Psoas muscle (tissue), 7 donors: ENCODE measurements at regions not wholly inside any gene's neighbourhood (a gene's known extent, or its start where the extent isn't known, plus 50 kb on each side); places are given as distances from the start of the nearest gene placed in this dataset.

Experiments used
- ATAC-seq, 4 donors: fragments of 200-7000 bp; cut with Tn5 transposase; one replicate each; pipeline ENCODE4 v1.9.1; 2020; ENCODE audit warnings: moderate library complexity in 3 of 4, mild to moderate bottlenecking in 2 of 4
- DNase-seq, 2 donors: peaks; one replicate each; pipeline ENCODE4 v3.0.0-alpha.2; 2020
- H3K27ac ChIP-seq: fragments of 200-600 bp; one replicate; pipeline ENCODE4 v1.8.0; 2022
- H3K27me3 ChIP-seq, 3 donors: fragments of 200-600 bp in 1 of 3; one replicate each; pipeline versions ENCODE4 v1.6.1 to v1.8.0; 2013 to 2022; ENCODE audit warnings: low read length in 2 of 3, mild to moderate bottlenecking in 2 of 3, moderate library complexity in 1 of 3; ENCODE audit not compliant: insufficient read depth in 3 of 3
- H3K36me3 ChIP-seq, 2 donors: fragments of 200-600 bp in 1 of 2; one replicate each; pipeline versions ENCODE4 v1.6.1 to v1.8.0; 2013 to 2022; ENCODE audit warnings: low read depth in 1 of 2, mild to moderate bottlenecking in 1 of 2, moderate library complexity in 1 of 2; ENCODE audit not compliant: insufficient read depth in 1 of 2
- H3K4me1 ChIP-seq: fragments of 200-600 bp; one replicate; pipeline ENCODE4 v1.8.0; 2022
- H3K4me3 ChIP-seq: fragments of 200-600 bp; one replicate; pipeline ENCODE4 v1.8.0; 2022; ENCODE audit warnings: mild to moderate bottlenecking
- H3K9me3 ChIP-seq: fragments of 200-600 bp; one replicate; pipeline ENCODE4 v1.8.0; 2022
- WGBS, 3 donors: extraction: QIAGEN DNeasy Blood & Tissue Kit; methylation state at CpG; one replicate each; pipeline versions ENCODE4 v1.1.6 to v1.1.7; 2013; 5-methylcytosine and 5-hydroxymethylcytosine counted together
- intact Hi-C, 2 donors: fragments of 100-400 bp; cut with DNase I; formaldehyde crosslinking; loops; one replicate each; pipeline versions ENCODE4 v1.11.0 to v1.14.2; 2022
- TF ChIP-seq, protein P1 (sequence below): fragments of 200-600 bp; IDR thresholded peaks from one replicate; pipeline ENCODE4 v1.8.0; 2022; ENCODE audit warnings: antibody characterized with exemption
- donor health status: healthy with polysubstance abuse.
- donor health status: DM: no; HTN: no; CAD: no; lungs with moderate emphysema.
- donor health status: Bipolar disorder and iron deficiency.
- donor health status: healthy.
- donor health status: DM: yes; HTN: yes; CAD: no.
- donor health status: DM: no; HTN: no; CAD: no.
- donor health status: DM: yes; HTN: yes; CAD: no.

DNA sequence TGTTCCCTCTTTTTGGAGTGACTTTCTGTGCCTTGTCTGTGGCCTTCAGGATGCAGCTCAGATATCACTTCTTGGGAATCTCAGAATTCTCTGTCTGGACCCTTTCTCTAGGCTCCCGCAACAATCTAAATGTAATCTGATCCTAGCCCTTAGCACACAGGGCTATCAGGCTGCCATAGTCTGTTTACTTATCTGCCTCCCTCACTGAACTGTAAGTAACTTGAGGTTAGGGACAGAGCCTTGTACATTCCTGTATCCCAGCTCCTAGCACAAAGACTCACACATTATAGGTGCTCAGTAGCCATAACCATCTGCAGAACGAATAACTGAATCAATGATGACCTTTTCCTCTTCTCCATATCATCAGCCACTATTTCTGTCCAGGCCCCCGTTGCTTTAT is 69.5 kb downstream of the RTL9 start:
- Histone ChIP-seq H3K4me3 (no peak overlapping the region), H3K4me1 (no peaks in the 10 kb centered on the region), H3K36me3 (no peaks in the 10 kb centered on the region), H3K27me3 (peaks cover 0 to 18% (median 0%) of the 10 kb centered on the region in 3 donors), H3K9me3 (no peaks in the 10 kb centered on the region), H3K27ac (no peak overlapping the region)
- intact Hi-C loops: no loop called here
- no peak for DNase-seq
- 54 to 81% (median 62%) methylated on average over 3 of the region's 3 CpGs for WGBS, 3 donors
- TF ChIP-seq, protein P1, sequence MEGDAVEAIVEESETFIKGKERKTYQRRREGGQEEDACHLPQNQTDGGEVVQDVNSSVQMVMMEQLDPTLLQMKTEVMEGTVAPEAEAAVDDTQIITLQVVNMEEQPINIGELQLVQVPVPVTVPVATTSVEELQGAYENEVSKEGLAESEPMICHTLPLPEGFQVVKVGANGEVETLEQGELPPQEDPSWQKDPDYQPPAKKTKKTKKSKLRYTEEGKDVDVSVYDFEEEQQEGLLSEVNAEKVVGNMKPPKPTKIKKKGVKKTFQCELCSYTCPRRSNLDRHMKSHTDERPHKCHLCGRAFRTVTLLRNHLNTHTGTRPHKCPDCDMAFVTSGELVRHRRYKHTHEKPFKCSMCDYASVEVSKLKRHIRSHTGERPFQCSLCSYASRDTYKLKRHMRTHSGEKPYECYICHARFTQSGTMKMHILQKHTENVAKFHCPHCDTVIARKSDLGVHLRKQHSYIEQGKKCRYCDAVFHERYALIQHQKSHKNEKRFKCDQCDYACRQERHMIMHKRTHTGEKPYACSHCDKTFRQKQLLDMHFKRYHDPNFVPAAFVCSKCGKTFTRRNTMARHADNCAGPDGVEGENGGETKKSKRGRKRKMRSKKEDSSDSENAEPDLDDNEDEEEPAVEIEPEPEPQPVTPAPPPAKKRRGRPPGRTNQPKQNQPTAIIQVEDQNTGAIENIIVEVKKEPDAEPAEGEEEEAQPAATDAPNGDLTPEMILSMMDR: no peak
- ATAC-seq: no peak

DNA sequence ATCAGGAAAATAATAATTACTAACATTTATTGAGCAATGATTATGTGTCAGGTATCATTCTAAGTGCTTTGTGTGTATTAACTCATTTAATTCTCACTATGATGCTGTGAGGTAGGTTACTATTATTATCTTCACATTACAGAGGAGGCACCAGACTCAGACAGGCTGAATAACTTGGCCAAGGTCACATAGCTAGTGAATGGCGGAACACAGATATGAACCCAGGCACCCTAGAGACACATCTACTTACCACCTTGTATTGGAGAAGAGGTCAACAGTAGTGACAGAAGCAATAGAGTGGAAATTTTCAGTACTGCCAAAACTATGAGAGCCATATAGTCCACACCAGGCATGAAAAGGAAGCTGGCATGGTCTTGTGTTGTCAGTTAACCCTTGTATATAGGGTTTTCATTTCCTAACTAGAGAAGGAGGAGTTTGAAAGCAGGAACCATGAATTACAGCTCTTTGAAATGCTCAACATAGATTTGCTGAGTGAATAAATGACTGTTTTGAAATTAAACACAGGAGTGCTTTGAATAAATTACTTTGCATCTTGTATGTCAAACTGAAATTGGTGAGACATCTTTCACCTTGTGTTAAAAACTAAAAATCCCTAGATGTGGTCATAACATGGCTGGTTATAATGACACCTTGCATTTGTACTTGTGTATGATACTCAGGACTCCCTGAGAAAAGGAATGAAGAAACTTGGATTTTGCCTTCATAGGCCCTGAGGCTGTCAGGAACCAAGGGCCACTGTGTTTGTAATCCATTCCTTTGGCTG is 71.8 kb downstream of the RTL9 start:
- DNase-seq: no peak
- TF ChIP-seq, protein P1: no peak
- peaks cover 0 to 22% (median 0%) of the 10 kb centered on the region in 3 donors for H3K27me3 ChIP-seq
- H3K4me1 ChIP-seq: no peaks in the 10 kb centered on the region
- no peaks in the 10 kb centered on the region for H3K9me3 ChIP-seq
- H3K4me3 ChIP-seq: no peak overlapping the region
- H3K27ac ChIP-seq: no peak overlapping the region
- WGBS, 3 donors: 82 to 100% (median 96%) methylated on average over 1 of the region's 1 CpG
- no peak for ATAC-seq
- intact Hi-C loops: no loop called here
- no peaks in the 10 kb centered on the region for H3K36me3 ChIP-seq

DNA sequence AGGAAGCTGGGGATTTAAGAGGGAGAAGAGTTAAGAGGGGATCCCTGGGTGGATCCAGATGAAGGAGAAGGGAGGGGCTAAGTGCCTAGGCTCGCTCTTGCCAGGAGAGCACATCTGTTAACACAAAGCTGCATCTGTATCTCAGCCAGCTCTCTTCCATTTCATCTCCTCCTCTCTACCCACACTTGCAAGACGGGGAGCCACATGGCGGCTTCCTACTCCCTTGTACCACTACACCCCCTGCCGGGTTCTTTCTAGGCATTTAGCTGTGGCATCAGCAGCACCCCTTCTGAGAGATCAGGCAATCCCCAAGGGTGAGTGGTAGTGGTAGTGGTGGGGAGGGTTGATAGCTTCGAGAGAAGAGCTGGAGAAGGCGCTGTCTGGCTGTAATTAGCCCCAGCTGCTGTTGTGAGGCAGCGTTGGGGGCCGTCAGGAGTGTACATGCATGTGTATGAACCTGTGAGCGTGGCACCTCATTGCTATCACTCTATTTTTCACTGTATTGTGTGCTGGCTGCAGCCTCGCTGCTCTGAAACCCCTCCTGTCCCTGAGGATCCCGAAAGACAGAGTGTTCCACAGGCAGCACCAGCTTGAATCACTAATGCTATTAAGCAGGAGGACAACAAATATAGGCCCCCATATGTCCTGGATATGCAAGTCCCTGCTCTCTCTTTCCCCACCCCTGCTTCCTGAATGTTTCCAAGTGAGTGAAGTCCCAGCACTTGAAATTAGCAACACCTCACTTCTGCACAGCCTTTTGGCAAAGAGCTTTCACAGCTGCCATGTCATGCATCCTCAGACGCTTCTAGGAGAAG is 73.7 kb downstream of the RTL9 start:
- DNase-seq (no peak), ATAC-seq (peak in 1 of 4 donors; percentile 10)
- Histone ChIP-seq H3K4me3 (no peak overlapping the region), H3K9me3 (no peaks in the 10 kb centered on the region), H3K27ac (no peak overlapping the region), H3K4me1 (no peaks in the 10 kb centered on the region), H3K36me3 (no peaks in the 10 kb centered on the region), H3K27me3 (peaks cover 0 to 32% (median 0%) of the 10 kb centered on the region in 3 donors)
- 51 to 65% (median 55%) methylated on average over 11 to 12 of the region's 12 CpGs for WGBS, 3 donors
- TF ChIP-seq, protein P1: no peak
- intact Hi-C loops: no loop called here

DNA sequence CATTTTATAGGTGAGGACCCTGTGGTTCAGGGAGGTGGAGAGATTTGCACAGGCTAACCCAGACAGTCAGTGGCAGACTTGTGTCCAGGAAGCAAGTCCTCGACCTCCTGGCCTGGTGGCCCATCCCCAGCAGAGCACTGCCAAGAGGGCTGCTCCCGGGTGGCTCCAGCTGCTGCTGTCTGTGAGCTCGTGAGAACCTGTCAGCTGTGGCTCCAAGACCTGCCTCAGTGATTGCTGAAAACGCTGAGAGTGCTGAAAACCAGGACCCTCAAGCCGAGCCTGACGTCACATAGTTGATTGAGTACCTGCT is 74.2 kb downstream of the RTL9 start:
- intact Hi-C loops: no loop called here
- DNase-seq: no peak
- Histone ChIP-seq H3K27ac (no peak overlapping the region), H3K9me3 (no peaks in the 10 kb centered on the region), H3K4me1 (no peaks in the 10 kb centered on the region), H3K36me3 (no peaks in the 10 kb centered on the region), H3K27me3 (peaks cover 0 to 35% (median 0%) of the 10 kb centered on the region in 3 donors), H3K4me3 (no peak overlapping the region)
- peak; percentile 22 to 74 (median 64) for ATAC-seq
- WGBS, 3 donors: 18 to 44% (median 28%) methylated on average over 5 to 6 of the region's 6 CpGs
- TF ChIP-seq, protein P1: no peak
